NT2/D1 (cell line): ENCODE measurements at regions not wholly inside any gene's neighbourhood (a gene's known extent, or its start where the extent isn't known, plus 50 kb on each side); places are given as distances from the start of the nearest gene placed in this dataset.
A peak's percentile ranks its signal among the peaks of the same experiment; 100 is the strongest.

Experiments used
- DNase-seq: peaks from one replicate; pipeline ENCODE4 v3.0.0-alpha.2; 2011; ENCODE audit warnings: low read depth, low spot score
- H3K27me3 ChIP-seq: 2 replicates; pipeline ENCODE4 v1.6.0; 2011; ENCODE audit warnings: mild to moderate bottlenecking; ENCODE audit not compliant: insufficient read length, insufficient read depth
- H3K36me3 ChIP-seq: 2 replicates; pipeline ENCODE4 v1.6.1; 2011; ENCODE audit warnings: mild to moderate bottlenecking, low read length, mixed read lengths; ENCODE audit not compliant: insufficient read depth, insufficient read length
- H3K4me1 ChIP-seq: 2 replicates; pipeline ENCODE4 v1.5.1; 2011; ENCODE audit not compliant: insufficient read depth, insufficient read length
- H3K4me3 ChIP-seq: 2 replicates; pipeline ENCODE4 v1.5.1; 2011; ENCODE audit warnings: low read depth; ENCODE audit not compliant: insufficient read length
- H3K9ac ChIP-seq: 2 replicates; pipeline ENCODE4 v1.6.0; 2011; ENCODE audit warnings: low read depth; ENCODE audit not compliant: insufficient read length
- H3K9me3 ChIP-seq: 2 replicates; pipeline ENCODE4 v1.5.1; 2011; ENCODE audit warnings: mild to moderate bottlenecking, low read length; ENCODE audit not compliant: insufficient read depth
- SUZ12 ChIP-seq: IDR thresholded peaks from 2 replicates; pipeline ENCODE4 v1.6.1; 2011; ENCODE audit not compliant: insufficient read length, insufficient read depth; ENCODE audit errors: extremely low read depth
- YY1 ChIP-seq: IDR thresholded peaks from 2 replicates; pipeline ENCODE4 v1.6.1; 2011; ENCODE audit not compliant: insufficient read length, insufficient read depth
- ZNF274 ChIP-seq: IDR thresholded peaks from 2 replicates; pipeline ENCODE4 v1.6.1; 2011; ENCODE audit warnings: mild to moderate bottlenecking, low read depth, low read length

- no peak for DNase-seq
- H3K9ac ChIP-seq, result no peak overlapping the region
These were observed 205.6 kb downstream of the ADAMTS15 start for GRCh38 chr11:130653838-130654636.

GRCh38 chr11:130655300-130655699 lies 206.9 kb downstream of the ADAMTS15 start:
- Histone ChIP-seq H3K4me1 (peaks cover 3% of the 10 kb centered on the region), H3K27me3 (no peaks in the 10 kb centered on the region), H3K9me3 (peaks cover 11% of the 10 kb centered on the region), H3K36me3 (no peaks in the 10 kb centered on the region), H3K9ac (no peak overlapping the region), H3K4me3 (no peak overlapping the region)
- no peak for DNase-seq
- TF ChIP-seq ZNF274 (no peak), YY1 (no peak), SUZ12 (no peak)

More at GRCh38 chr11:130653838-130654636, 205.6 kb downstream of the ADAMTS15 start:
- Histone ChIP-seq H3K4me1 (peaks cover 3% of the 10 kb centered on the region), H3K4me3 (no peak overlapping the region), H3K36me3 (no peaks in the 10 kb centered on the region), H3K9me3 (peaks cover 11% of the 10 kb centered on the region), H3K27me3 (no peaks in the 10 kb centered on the region)
- no peak for TF ChIP-seq ZNF274
- TF ChIP-seq SUZ12, result no peak
- no peak for TF ChIP-seq YY1

GRCh38 chr11:130666781-130667251 lies 218.4 kb downstream of the ADAMTS15 start:
- H3K36me3 ChIP-seq, result no peaks in the 10 kb centered on the region
- no peak overlapping the region for H3K9ac ChIP-seq
- no peak for DNase-seq

GRCh38 chr11:130668751-130669150 lies 220.3 kb downstream of the ADAMTS15 start:
- TF ChIP-seq YY1 (no peak), SUZ12 (no peak), ZNF274 (no peak)
- Histone ChIP-seq H3K36me3 (no peaks in the 10 kb centered on the region), H3K9me3 (no peaks in the 10 kb centered on the region), H3K27me3 (no peaks in the 10 kb centered on the region), H3K4me1 (no peaks in the 10 kb centered on the region), H3K4me3 (no peak overlapping the region), H3K9ac (no peak overlapping the region)
- no peak for DNase-seq

More at GRCh38 chr11:130666781-130667251, 218.4 kb downstream of the ADAMTS15 start:
- no peak overlapping the region for H3K4me3 ChIP-seq
- H3K9me3 ChIP-seq, result no peaks in the 10 kb centered on the region
- H3K4me1 ChIP-seq, result no peaks in the 10 kb centered on the region
- no peaks in the 10 kb centered on the region for H3K27me3 ChIP-seq
- no peak for TF ChIP-seq YY1
- no peak for TF ChIP-seq SUZ12
- no peak for TF ChIP-seq ZNF274

- TF ChIP-seq ZNF274 (no peak), SUZ12 (no peak), YY1 (no peak)
- Histone ChIP-seq H3K27me3 (no peaks in the 10 kb centered on the region), H3K36me3 (no peaks in the 10 kb centered on the region), H3K9me3 (no peaks in the 10 kb centered on the region), H3K4me1 (no peaks in the 10 kb centered on the region), H3K4me3 (no peak overlapping the region), H3K9ac (no peak overlapping the region)
- no peak for DNase-seq
These were observed 221.8 kb downstream of the ADAMTS15 start for GRCh38 chr11:130670200-130670599.

- no peaks in the 10 kb centered on the region for H3K27me3 ChIP-seq
- H3K4me3 ChIP-seq, result no peak overlapping the region
- DNase-seq, result peak; percentile 23
- no peaks in the 10 kb centered on the region for H3K9me3 ChIP-seq
- H3K36me3 ChIP-seq, result no peaks in the 10 kb centered on the region
- TF ChIP-seq YY1 (no peak), SUZ12 (no peak), ZNF274 (no peak)
- no peak overlapping the region for H3K9ac ChIP-seq
- no peaks in the 10 kb centered on the region for H3K4me1 ChIP-seq
These were observed 223.6 kb downstream of the ADAMTS15 start for GRCh38 chr11:130671801-130672700.
